ENCODE measurements at regions not wholly inside any gene's neighbourhood (a gene's known extent, or its start where the extent isn't known, plus 50 kb on each side); places are given as distances from the start of the nearest gene placed in this dataset.

DNA sequence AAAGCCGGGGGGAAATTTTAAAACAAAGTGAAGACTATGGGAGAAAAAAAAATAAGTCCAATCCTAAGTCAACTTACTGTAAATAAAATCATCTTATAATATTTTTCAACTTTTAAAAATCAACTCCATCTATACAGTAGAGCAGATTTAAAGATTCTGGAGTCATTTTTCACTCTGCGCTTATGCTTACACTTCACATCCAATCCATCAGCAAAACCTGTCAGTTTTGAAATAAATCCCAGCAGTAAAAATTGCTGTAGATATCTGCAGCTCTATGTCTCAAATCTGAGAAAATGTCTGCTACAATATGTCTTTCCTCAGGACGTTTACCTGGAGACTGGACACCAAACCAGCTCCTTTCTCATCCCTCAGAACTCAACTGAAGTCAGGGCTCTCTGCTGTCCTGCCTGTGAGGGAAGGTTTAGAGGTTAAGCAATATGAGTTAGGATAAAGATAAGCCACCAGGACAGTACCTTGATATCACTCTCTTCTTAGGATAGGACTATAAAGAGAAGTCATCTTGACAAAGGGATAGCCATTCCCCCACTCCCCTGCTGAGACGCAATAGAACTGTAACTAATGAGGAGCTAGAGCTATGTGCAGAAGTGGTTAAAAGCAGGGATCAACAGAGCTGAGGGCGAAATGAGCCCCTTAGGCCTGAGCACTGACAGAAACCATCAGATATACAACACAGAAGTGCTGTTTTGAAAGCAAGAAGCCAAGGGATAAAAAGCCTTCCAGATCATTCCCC lies 254.7 kb upstream of the KLHL1 start:
- TF ChIP-seq, protein P1, sequence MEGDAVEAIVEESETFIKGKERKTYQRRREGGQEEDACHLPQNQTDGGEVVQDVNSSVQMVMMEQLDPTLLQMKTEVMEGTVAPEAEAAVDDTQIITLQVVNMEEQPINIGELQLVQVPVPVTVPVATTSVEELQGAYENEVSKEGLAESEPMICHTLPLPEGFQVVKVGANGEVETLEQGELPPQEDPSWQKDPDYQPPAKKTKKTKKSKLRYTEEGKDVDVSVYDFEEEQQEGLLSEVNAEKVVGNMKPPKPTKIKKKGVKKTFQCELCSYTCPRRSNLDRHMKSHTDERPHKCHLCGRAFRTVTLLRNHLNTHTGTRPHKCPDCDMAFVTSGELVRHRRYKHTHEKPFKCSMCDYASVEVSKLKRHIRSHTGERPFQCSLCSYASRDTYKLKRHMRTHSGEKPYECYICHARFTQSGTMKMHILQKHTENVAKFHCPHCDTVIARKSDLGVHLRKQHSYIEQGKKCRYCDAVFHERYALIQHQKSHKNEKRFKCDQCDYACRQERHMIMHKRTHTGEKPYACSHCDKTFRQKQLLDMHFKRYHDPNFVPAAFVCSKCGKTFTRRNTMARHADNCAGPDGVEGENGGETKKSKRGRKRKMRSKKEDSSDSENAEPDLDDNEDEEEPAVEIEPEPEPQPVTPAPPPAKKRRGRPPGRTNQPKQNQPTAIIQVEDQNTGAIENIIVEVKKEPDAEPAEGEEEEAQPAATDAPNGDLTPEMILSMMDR (IDR thresholded peaks at IDR 0.05; ENCODE audit: extremely low read depth, missing control alignments): no peak
- no peak for DNase-seq (ENCODE audit: low spot score)

GRCh38 chr13:70357031-70357430 lies 248.8 kb upstream of the KLHL1 start:
- no peak for DNase-seq (ENCODE audit: low spot score)
- TF ChIP-seq, protein P1 (IDR thresholded peaks at IDR 0.05; ENCODE audit: extremely low read depth, missing control alignments): no peak

DNA sequence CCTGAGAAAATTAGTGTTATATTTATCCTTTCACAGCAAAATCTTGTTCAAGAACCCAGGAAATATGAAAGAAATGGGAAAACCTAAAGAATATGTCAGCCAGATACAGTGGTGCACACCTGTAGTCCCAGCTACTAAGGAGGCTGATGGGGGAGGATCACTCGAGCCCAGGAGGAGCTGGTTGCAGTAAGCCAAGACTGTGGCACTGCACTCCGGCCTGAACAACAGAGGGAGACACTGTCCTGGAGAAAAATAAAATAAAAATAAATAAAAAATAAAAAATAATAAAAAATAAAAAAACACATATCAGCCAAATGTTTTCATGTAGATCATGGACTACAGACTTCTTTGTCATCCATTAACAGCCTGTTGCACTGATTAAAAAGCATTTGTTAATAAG lies 244.8 kb upstream of the KLHL1 start:
- no peak for DNase-seq (ENCODE audit: low spot score)
- TF ChIP-seq, protein P1 (IDR thresholded peaks at IDR 0.05; ENCODE audit: extremely low read depth, missing control alignments): no peak

- no peak for DNase-seq (ENCODE audit: low spot score)
These were observed 239.8 kb upstream of the KLHL1 start for GRCh38 chr13:70347947-70348620.

DNA sequence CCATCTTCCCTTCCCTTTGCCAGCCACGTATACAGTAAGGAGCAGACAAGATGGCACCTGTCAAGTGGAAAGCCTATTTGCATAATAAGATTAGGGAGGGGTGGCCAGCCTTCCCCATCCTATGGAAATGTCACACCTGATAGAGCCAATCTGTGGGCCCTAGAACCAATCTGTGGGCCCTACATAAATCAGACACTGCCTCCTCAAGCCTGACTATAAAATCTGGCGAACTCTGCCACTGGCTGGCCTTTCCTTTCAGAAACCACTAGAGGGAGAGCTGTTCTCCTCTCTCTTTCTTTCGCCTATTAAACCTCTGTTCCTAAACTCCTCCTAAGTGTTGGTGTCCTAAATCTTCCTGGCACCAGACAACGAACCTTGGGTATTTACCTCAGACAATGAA lies 231.5 kb upstream of the KLHL1 start:
- TF ChIP-seq, protein P1 (IDR thresholded peaks at IDR 0.05; ENCODE audit: extremely low read depth, missing control alignments): no peak
- DNase-seq (ENCODE audit: low spot score): no peak

More at GRCh38 chr13:70347947-70348620, 239.8 kb upstream of the KLHL1 start:
- TF ChIP-seq, protein P1 (IDR thresholded peaks at IDR 0.05; ENCODE audit: extremely low read depth, missing control alignments): no peak

- no peak for DNase-seq (ENCODE audit: low spot score)
- TF ChIP-seq, protein P1 (IDR thresholded peaks at IDR 0.05; ENCODE audit: extremely low read depth, missing control alignments): no peak
These were observed 230.4 kb upstream of the KLHL1 start for GRCh38 chr13:70338609-70339008.

DNA sequence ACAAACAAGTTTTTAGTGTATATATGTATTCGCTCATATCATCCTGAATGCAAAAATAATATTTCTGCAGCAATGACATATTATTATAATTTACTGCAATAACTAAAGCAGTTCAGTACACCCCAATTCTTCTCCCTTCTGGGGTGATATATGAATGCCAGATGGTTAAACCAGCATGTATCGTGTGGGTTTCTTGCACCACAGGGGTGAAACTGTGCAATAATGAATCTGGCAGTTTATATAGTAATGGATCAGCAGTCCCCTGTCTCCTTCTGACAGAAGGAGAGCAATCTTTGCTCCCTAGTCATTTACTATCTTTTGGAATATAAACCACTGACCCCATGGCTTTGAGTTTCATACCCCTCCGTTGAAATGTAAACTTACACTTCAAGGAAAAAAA lies 228.6 kb upstream of the KLHL1 start:
- TF ChIP-seq, protein P1 (IDR thresholded peaks at IDR 0.05; ENCODE audit: extremely low read depth, missing control alignments): no peak
- DNase-seq (ENCODE audit: low spot score): no peak
